GM12872 (cell line): ENCODE measurements at regions not wholly inside any gene's neighbourhood (a gene's known extent, or its start where the extent isn't known, plus 50 kb on each side); places are given as distances from the start of the nearest gene placed in this dataset.

ENCODE experiments used
- CTCF ChIP-seq: IDR thresholded peaks from 3 replicates; pipeline ENCODE4 v1.5.1; 2011; ENCODE audit warnings: low read depth, mild to moderate bottlenecking, low read length, moderate library complexity; ENCODE audit not compliant: insufficient read depth

- TF ChIP-seq CTCF, result no peak
Measured at GRCh38 chr2:211144974-211145665, 588.7 kb downstream of the CPS1 start.

GRCh38 chr2:211149731-211150130 lies 593.3 kb downstream of the CPS1 start:
- TF ChIP-seq CTCF, result no peak

GRCh38 chr2:211157211-211157610 lies 600.8 kb downstream of the CPS1 start:
- no peak for TF ChIP-seq CTCF

- TF ChIP-seq CTCF, result peak; percentile 83
Measured at GRCh38 chr2:211157856-211158463, 601.6 kb downstream of the CPS1 start.

- no peak for TF ChIP-seq CTCF
Measured at GRCh38 chr2:211159972-211160371, 603.6 kb downstream of the CPS1 start.

GRCh38 chr2:211161236-211161635 lies 604.8 kb downstream of the CPS1 start:
- TF ChIP-seq CTCF, result no peak

GRCh38 chr2:211162911-211163310 lies 606.5 kb downstream of the CPS1 start:
- no peak for TF ChIP-seq CTCF
